GM18870 (cell line): ENCODE measurements at regions not wholly inside any gene's neighbourhood (a gene's known extent, or its start where the extent isn't known, plus 50 kb on each side); places are given as distances from the start of the nearest gene placed in this dataset.
"Not testable (repeated sequence)": the region's sequence is repeated elsewhere in the genome, so short reads cannot be mapped to it uniquely, and the experiment has no call there.

ENCODE experiments used
- ATAC-seq: cut with Tn5 transposase; IDR thresholded peaks from one replicate; pipeline ENCODE4 v1.9.1; 2021; ENCODE audit warnings: moderate library complexity; ENCODE audit not compliant: unreplicated experiment

- ATAC-seq = no peak
These were observed 119.4 kb upstream of the SPIN4 start for GRCh38 chrX:63470506-63470905.

- no peak for ATAC-seq
These were observed 115.6 kb upstream of the SPIN4 start for GRCh38 chrX:63466690-63467089.

- no peak for ATAC-seq
These were observed 107.8 kb upstream of the SPIN4 start for GRCh38 chrX:63458981-63459380.

- ATAC-seq = no peak
These were observed 102.4 kb upstream of the SPIN4 start for GRCh38 chrX:63453571-63453970.

- ATAC-seq = no peak
These were observed 90.6 kb upstream of the SPIN4 start for GRCh38 chrX:63441717-63442116.

GRCh38 chrX:63439580-63439979 is 88.4 kb upstream of the SPIN4 start:
- ATAC-seq = no peak

- ATAC-seq = no peak
These were observed 85.7 kb upstream of the SPIN4 start for GRCh38 chrX:63436865-63437264.

GRCh38 chrX:63434665-63435064 is 83.5 kb upstream of the SPIN4 start:
- no peak for ATAC-seq

GRCh38 chrX:63434206-63434605 is 83.1 kb upstream of the SPIN4 start:
- ATAC-seq = no peak

GRCh38 chrX:63430026-63430425 is 78.9 kb upstream of the SPIN4 start:
- no peak for ATAC-seq

- ATAC-seq = no peak
These were observed 77.2 kb upstream of the SPIN4 start for GRCh38 chrX:63428348-63428747.

GRCh38 chrX:63426519-63426918 is 75.4 kb upstream of the SPIN4 start:
- ATAC-seq = no peak

- ATAC-seq = no peak
These were observed 72.9 kb upstream of the SPIN4 start for GRCh38 chrX:63424063-63424462.

GRCh38 chrX:63421411-63421810 is 70.3 kb upstream of the SPIN4 start:
- no peak for ATAC-seq

GRCh38 chrX:63418211-63418610 is 67.1 kb upstream of the SPIN4 start:
- no peak for ATAC-seq

GRCh38 chrX:63417649-63418048 is 66.5 kb upstream of the SPIN4 start:
- no peak for ATAC-seq

GRCh38 chrX:63409934-63410333 is 58.8 kb upstream of the SPIN4 start:
- ATAC-seq = not testable (repeated sequence)

- ATAC-seq = no peak
These were observed 56.9 kb upstream of the SPIN4 start for GRCh38 chrX:63408050-63408449.

- no peak for ATAC-seq
These were observed 53.2 kb upstream of the SPIN4 start for GRCh38 chrX:63404332-63404731.

- no peak for ATAC-seq
These were observed 51.0 kb upstream of the SPIN4 start for GRCh38 chrX:63402106-63402505.
